ENCODE measurements at regions not wholly inside any gene's neighbourhood (a gene's known extent, or its start where the extent isn't known, plus 50 kb on each side); places are given as distances from the start of the nearest gene placed in this dataset.

GRCh38 chr6:67252663-67253062 is 1382.4 kb upstream of the ADGRB3 start:
- TF ChIP-seq TAF1 (IDR thresholded peaks at IDR 0.05; ENCODE audit: borderline replicate concordance, insufficient read depth, low read length) = no peak
- no peak for TF ChIP-seq SIN3A (IDR thresholded peaks at IDR 0.05; ENCODE audit: borderline replicate concordance, insufficient read depth, low read length)
- no peak for TF ChIP-seq POLR2AphosphoS5 (IDR thresholded peaks at IDR 0.05; ENCODE audit: low read depth, low read length)
- TF ChIP-seq REST (IDR thresholded peaks at IDR 0.05; ENCODE audit: insufficient read depth in 1 of 2, low read depth in 2 of 2, low read length in 2 of 2) = no peak
- no peak for TF ChIP-seq FOXP2 (optimal IDR thresholded peaks at IDR 0.05; ENCODE audit: borderline replicate concordance, extremely low read depth, extremely low read length, insufficient read depth)

- no peak for TF ChIP-seq FOXP2 (optimal IDR thresholded peaks at IDR 0.05; ENCODE audit: borderline replicate concordance, extremely low read depth, extremely low read length, insufficient read depth)
- TF ChIP-seq SIN3A (IDR thresholded peaks at IDR 0.05; ENCODE audit: borderline replicate concordance, insufficient read depth, low read length) = no peak
- no peak for TF ChIP-seq REST (IDR thresholded peaks at IDR 0.05; ENCODE audit: insufficient read depth in 1 of 2, low read depth in 2 of 2, low read length in 2 of 2)
- no peak for TF ChIP-seq TAF1 (IDR thresholded peaks at IDR 0.05; ENCODE audit: borderline replicate concordance, insufficient read depth, low read length)
- TF ChIP-seq POLR2AphosphoS5 (IDR thresholded peaks at IDR 0.05; ENCODE audit: low read depth, low read length) = no peak
Measured at GRCh38 chr6:67248077-67248476, 1387.0 kb upstream of the ADGRB3 start.

- TF ChIP-seq REST (IDR thresholded peaks at IDR 0.05; ENCODE audit: insufficient read depth in 1 of 2, low read depth in 2 of 2, low read length in 2 of 2) (no peak), SIN3A (IDR thresholded peaks at IDR 0.05; ENCODE audit: borderline replicate concordance, insufficient read depth, low read length) (no peak), FOXP2 (optimal IDR thresholded peaks at IDR 0.05; ENCODE audit: borderline replicate concordance, extremely low read depth, extremely low read length, insufficient read depth) (no peak), POLR2AphosphoS5 (IDR thresholded peaks at IDR 0.05; ENCODE audit: low read depth, low read length) (no peak), TAF1 (IDR thresholded peaks at IDR 0.05; ENCODE audit: borderline replicate concordance, insufficient read depth, low read length) (no peak)
Measured at GRCh38 chr6:67244037-67244436, 1391.0 kb upstream of the ADGRB3 start.

GRCh38 chr6:67237277-67237676 is 1397.8 kb upstream of the ADGRB3 start:
- no peak for TF ChIP-seq POLR2AphosphoS5 (IDR thresholded peaks at IDR 0.05; ENCODE audit: low read depth, low read length)
- no peak for TF ChIP-seq TAF1 (IDR thresholded peaks at IDR 0.05; ENCODE audit: borderline replicate concordance, insufficient read depth, low read length)
- no peak for TF ChIP-seq SIN3A (IDR thresholded peaks at IDR 0.05; ENCODE audit: borderline replicate concordance, insufficient read depth, low read length)
- TF ChIP-seq FOXP2 (optimal IDR thresholded peaks at IDR 0.05; ENCODE audit: borderline replicate concordance, extremely low read depth, extremely low read length, insufficient read depth) = no peak
- no peak for TF ChIP-seq REST (IDR thresholded peaks at IDR 0.05; ENCODE audit: insufficient read depth in 1 of 2, low read depth in 2 of 2, low read length in 2 of 2)

- TF ChIP-seq REST (IDR thresholded peaks at IDR 0.05; ENCODE audit: insufficient read depth in 1 of 2, low read depth in 2 of 2, low read length in 2 of 2) = no peak
Measured at GRCh38 chr6:67231092-67231491, 1404.0 kb upstream of the ADGRB3 start.
